ENCODE measurements at regions not wholly inside any gene's neighbourhood (a gene's known extent, or its start where the extent isn't known, plus 50 kb on each side); places are given as distances from the start of the nearest gene placed in this dataset.

GRCh38 chr13:50670847-50671496 is 172.5 kb downstream of the DLEU7 start:
- no peak for DNase-seq

GRCh38 chr13:50671497-50671850 is 172.0 kb downstream of the DLEU7 start:
- DNase-seq, result no peak

GRCh38 chr13:50672025-50672424 is 171.5 kb downstream of the DLEU7 start:
- DNase-seq, result no peak

GRCh38 chr13:50675651-50676050 is 167.8 kb downstream of the DLEU7 start:
- no peak for DNase-seq

GRCh38 chr13:50676602-50677001 is 166.9 kb downstream of the DLEU7 start:
- peak; percentile 15 for DNase-seq

- no peak for DNase-seq
Measured at GRCh38 chr13:50677258-50677657, 166.2 kb downstream of the DLEU7 start.

- no peak for DNase-seq
Measured at GRCh38 chr13:50677687-50678463, 165.6 kb downstream of the DLEU7 start.

- no peak for DNase-seq
Measured at GRCh38 chr13:50678464-50679162, 164.9 kb downstream of the DLEU7 start.

- DNase-seq, result no peak
Measured at GRCh38 chr13:50679321-50679720, 164.2 kb downstream of the DLEU7 start.

GRCh38 chr13:50682002-50682401 is 161.5 kb downstream of the DLEU7 start:
- no peak for DNase-seq

- DNase-seq, result no peak
Measured at GRCh38 chr13:50682966-50683365, 160.5 kb downstream of the DLEU7 start.

GRCh38 chr13:50684366-50684765 is 159.1 kb downstream of the DLEU7 start:
- DNase-seq, result no peak

GRCh38 chr13:50685491-50685890 is 158.0 kb downstream of the DLEU7 start:
- DNase-seq, result no peak

- DNase-seq, result no peak
Measured at GRCh38 chr13:50685956-50686355, 157.5 kb downstream of the DLEU7 start.

GRCh38 chr13:50686551-50686950 is 156.9 kb downstream of the DLEU7 start:
- no peak for DNase-seq

GRCh38 chr13:50687545-50687944 is 155.9 kb downstream of the DLEU7 start:
- no peak for DNase-seq

GRCh38 chr13:50690006-50690405 is 153.5 kb downstream of the DLEU7 start:
- no peak for DNase-seq

- no peak for DNase-seq
Measured at GRCh38 chr13:50691176-50691680, 152.3 kb downstream of the DLEU7 start.

GRCh38 chr13:50691681-50692263 is 151.7 kb downstream of the DLEU7 start:
- no peak for DNase-seq

GRCh38 chr13:50692396-50692915 is 151.0 kb downstream of the DLEU7 start:
- no peak for DNase-seq

GRCh38 chr13:50693727-50694126 is 149.8 kb downstream of the DLEU7 start:
- DNase-seq, result no peak

GRCh38 chr13:50697746-50698539 is 145.5 kb downstream of the DLEU7 start:
- no peak for DNase-seq
